Activated CD8-positive, alpha-beta memory T cell treated with anti-CD3 and anti-CD28 coated beads, Interleukin-2, amount 10 ng/mL, durations not matched to agents 7 days and 5 days (primary cell): ENCODE measurements at regions not wholly inside any gene's neighbourhood (a gene's known extent, or its start where the extent isn't known, plus 50 kb on each side); places are given as distances from the start of the nearest gene placed in this dataset.
"Not testable (repeated sequence)": the region's sequence is repeated elsewhere in the genome, so short reads cannot be mapped to it uniquely, and the experiment has no call there.

Source experiments
- ATAC-seq: fragments of 150-1000 bp; cut with Tn5 transposase; one replicate; pipeline ENCODE4 v1.10.0; 2021; ENCODE audit warnings: moderate library complexity
- CTCF ChIA-PET: fragments of 350-600 bp; sonication (Branson Sonifier 250); formaldehyde crosslinking; loops from one replicate; lab custom pipeline; 2021; ENCODE audit warnings: antibody characterized with exemption; lab: Charles Lee
- DNase-seq: peaks from one replicate; pipeline ENCODE4 v3.0.0-alpha.2; 2020
- H3K27ac Mint-ChIP-seq: one replicate; pipeline ENCODE4 v1.8.0; 2021; ENCODE audit warnings: mild to moderate bottlenecking, mixed read lengths
- H3K27me3 Mint-ChIP-seq: one replicate; pipeline ENCODE4 v1.8.0; 2021; ENCODE audit warnings: mixed read lengths
- H3K36me3 Mint-ChIP-seq: one replicate; pipeline ENCODE4 v1.8.0; 2021; ENCODE audit warnings: mild to moderate bottlenecking, mixed read lengths
- H3K4me1 Mint-ChIP-seq: one replicate; pipeline ENCODE4 v1.8.0; 2021; ENCODE audit warnings: mixed read lengths
- H3K4me3 Mint-ChIP-seq: one replicate; pipeline ENCODE4 v1.8.0; 2021; ENCODE audit warnings: mild to moderate bottlenecking, moderate library complexity, mixed read lengths
- H3K9me3 Mint-ChIP-seq: one replicate; pipeline ENCODE4 v1.8.0; 2022; ENCODE audit warnings: low read depth, mixed read lengths

- not testable (repeated sequence) for ATAC-seq, H3K4me3 Mint-ChIP-seq
Measured at GRCh38 chr6:154624727-154625126, 108.5 kb upstream of the SCAF8 start.

GRCh38 chr6:154625721-154626120 is 107.5 kb upstream of the SCAF8 start:
- no peak overlapping the region for H3K4me3 Mint-ChIP-seq
- ATAC-seq (no peak), DNase-seq (no peak)
- H3K4me1 Mint-ChIP-seq = no peaks in the 10 kb centered on the region
- peaks cover 6% of the 10 kb centered on the region for H3K27me3 Mint-ChIP-seq
- CTCF ChIA-PET = no interaction called here
- no peaks in the 10 kb centered on the region for H3K9me3 Mint-ChIP-seq
- no peak overlapping the region for H3K27ac Mint-ChIP-seq
- H3K36me3 Mint-ChIP-seq = no peaks in the 10 kb centered on the region

More at GRCh38 chr6:154624727-154625126, 108.5 kb upstream of the SCAF8 start:
- H3K36me3 Mint-ChIP-seq, CTCF ChIA-PET, H3K27me3 Mint-ChIP-seq, DNase-seq, H3K4me1 Mint-ChIP-seq, H3K27ac Mint-ChIP-seq, H3K9me3 Mint-ChIP-seq: not testable (repeated sequence)

- CTCF ChIA-PET = interaction anchor here (0.7 kb wide), 1 partner anchor 395 kb away, joined by 3 read pairs; no protein-coding TSS in a partner anchor
Measured at GRCh38 chr6:154629127-154629526, 104.1 kb upstream of the SCAF8 start.

GRCh38 chr6:154632119-154632518 is 101.1 kb upstream of the SCAF8 start:
- CTCF ChIA-PET = no interaction called here
- peaks cover 3% of the 10 kb centered on the region for H3K9me3 Mint-ChIP-seq
- H3K4me1 Mint-ChIP-seq = no peaks in the 10 kb centered on the region
- no peaks in the 10 kb centered on the region for H3K36me3 Mint-ChIP-seq
- no peak overlapping the region for H3K4me3 Mint-ChIP-seq
- DNase-seq = no peak
- H3K27me3 Mint-ChIP-seq = peaks cover 3% of the 10 kb centered on the region
- no peak overlapping the region for H3K27ac Mint-ChIP-seq
- ATAC-seq = no peak

More at GRCh38 chr6:154629127-154629526, 104.1 kb upstream of the SCAF8 start:
- DNase-seq = no peak
- H3K9me3 Mint-ChIP-seq = peaks cover 3% of the 10 kb centered on the region
- no peaks in the 10 kb centered on the region for H3K36me3 Mint-ChIP-seq
- no peak for ATAC-seq
- peaks cover 3% of the 10 kb centered on the region for H3K27me3 Mint-ChIP-seq
- no peaks in the 10 kb centered on the region for H3K4me1 Mint-ChIP-seq
- no peak overlapping the region for H3K4me3 Mint-ChIP-seq
- no peak overlapping the region for H3K27ac Mint-ChIP-seq

- CTCF ChIA-PET = no interaction called here
Measured at GRCh38 chr6:154637392-154637791, 95.8 kb upstream of the SCAF8 start.

GRCh38 chr6:154638369-154638768 is 94.8 kb upstream of the SCAF8 start:
- H3K4me1 Mint-ChIP-seq = no peaks in the 10 kb centered on the region
- H3K27ac Mint-ChIP-seq = no peak overlapping the region
- no peaks in the 10 kb centered on the region for H3K36me3 Mint-ChIP-seq
- DNase-seq (no peak), ATAC-seq (no peak)
- H3K9me3 Mint-ChIP-seq = peaks cover 3% of the 10 kb centered on the region
- H3K27me3 Mint-ChIP-seq = peaks cover 3% of the 10 kb centered on the region
- CTCF ChIA-PET = no interaction called here
- H3K4me3 Mint-ChIP-seq = no peak overlapping the region

More at GRCh38 chr6:154637392-154637791, 95.8 kb upstream of the SCAF8 start:
- Mint-ChIP-seq H3K27ac (no peak overlapping the region), H3K4me1 (no peaks in the 10 kb centered on the region), H3K36me3 (no peaks in the 10 kb centered on the region), H3K27me3 (peaks cover 3% of the 10 kb centered on the region), H3K4me3 (no peak overlapping the region), H3K9me3 (peaks cover 3% of the 10 kb centered on the region)
- no peak for DNase-seq
- no peak for ATAC-seq

GRCh38 chr6:154639196-154639595 is 94.0 kb upstream of the SCAF8 start:
- DNase-seq, CTCF ChIA-PET, H3K4me1 Mint-ChIP-seq, H3K36me3 Mint-ChIP-seq, H3K9me3 Mint-ChIP-seq, H3K4me3 Mint-ChIP-seq, H3K27ac Mint-ChIP-seq, H3K27me3 Mint-ChIP-seq, ATAC-seq: not testable (repeated sequence)

- ATAC-seq (no peak), DNase-seq (no peak)
Measured at GRCh38 chr6:154648188-154648887, 84.9 kb upstream of the SCAF8 start.

GRCh38 chr6:154648888-154649205 is 84.4 kb upstream of the SCAF8 start:
- ATAC-seq (no peak), DNase-seq (no peak)
- Mint-ChIP-seq H3K27me3 (peaks cover 4% of the 10 kb centered on the region), H3K4me1 (no peaks in the 10 kb centered on the region), H3K36me3 (no peaks in the 10 kb centered on the region), H3K4me3 (no peak overlapping the region), H3K9me3 (no peaks in the 10 kb centered on the region), H3K27ac (no peak overlapping the region)
- CTCF ChIA-PET = no interaction called here

More at GRCh38 chr6:154648188-154648887, 84.9 kb upstream of the SCAF8 start:
- H3K4me1 Mint-ChIP-seq = no peaks in the 10 kb centered on the region
- H3K36me3 Mint-ChIP-seq = no peaks in the 10 kb centered on the region
- CTCF ChIA-PET = no interaction called here
- peaks cover 4% of the 10 kb centered on the region for H3K27me3 Mint-ChIP-seq
- H3K27ac Mint-ChIP-seq = no peak overlapping the region
- no peak overlapping the region for H3K4me3 Mint-ChIP-seq
- no peaks in the 10 kb centered on the region for H3K9me3 Mint-ChIP-seq

- no peak for DNase-seq
- CTCF ChIA-PET = no interaction called here
- ATAC-seq = no peak
Measured at GRCh38 chr6:154649721-154650120, 83.5 kb upstream of the SCAF8 start.

GRCh38 chr6:154650351-154650750 is 82.9 kb upstream of the SCAF8 start:
- no peak overlapping the region for H3K27ac Mint-ChIP-seq
- CTCF ChIA-PET = no interaction called here
- H3K4me3 Mint-ChIP-seq = no peak overlapping the region
- ATAC-seq (no peak), DNase-seq (no peak)
- H3K9me3 Mint-ChIP-seq = no peaks in the 10 kb centered on the region
- H3K36me3 Mint-ChIP-seq = no peaks in the 10 kb centered on the region
- no peaks in the 10 kb centered on the region for H3K4me1 Mint-ChIP-seq
- peaks cover 4% of the 10 kb centered on the region for H3K27me3 Mint-ChIP-seq

More at GRCh38 chr6:154649721-154650120, 83.5 kb upstream of the SCAF8 start:
- H3K4me1 Mint-ChIP-seq = no peaks in the 10 kb centered on the region
- no peaks in the 10 kb centered on the region for H3K9me3 Mint-ChIP-seq
- H3K36me3 Mint-ChIP-seq = no peaks in the 10 kb centered on the region
- peaks cover 4% of the 10 kb centered on the region for H3K27me3 Mint-ChIP-seq
- H3K4me3 Mint-ChIP-seq = no peak overlapping the region
- H3K27ac Mint-ChIP-seq = no peak overlapping the region

GRCh38 chr6:154651656-154652055 is 81.6 kb upstream of the SCAF8 start:
- no peak for DNase-seq
- CTCF ChIA-PET = no interaction called here
- Mint-ChIP-seq H3K36me3 (no peaks in the 10 kb centered on the region), H3K4me1 (no peaks in the 10 kb centered on the region), H3K27ac (no peak overlapping the region), H3K9me3 (no peaks in the 10 kb centered on the region), H3K4me3 (no peak overlapping the region), H3K27me3 (peaks cover 4% of the 10 kb centered on the region)
- ATAC-seq = no peak

GRCh38 chr6:154653385-154653784 is 79.8 kb upstream of the SCAF8 start:
- no peaks in the 10 kb centered on the region for H3K9me3 Mint-ChIP-seq
- ATAC-seq (no peak), DNase-seq (no peak)
- peaks cover 4% of the 10 kb centered on the region for H3K27me3 Mint-ChIP-seq
- H3K4me3 Mint-ChIP-seq = no peak overlapping the region
- H3K27ac Mint-ChIP-seq = no peak overlapping the region
- CTCF ChIA-PET = no interaction called here
- no peaks in the 10 kb centered on the region for H3K4me1 Mint-ChIP-seq
- no peaks in the 10 kb centered on the region for H3K36me3 Mint-ChIP-seq

- H3K9me3 Mint-ChIP-seq = no peaks in the 10 kb centered on the region
- no peaks in the 10 kb centered on the region for H3K36me3 Mint-ChIP-seq
- no peak for DNase-seq
- no peak overlapping the region for H3K27ac Mint-ChIP-seq
- no peak overlapping the region for H3K4me3 Mint-ChIP-seq
- CTCF ChIA-PET = no interaction called here
- ATAC-seq = no peak
- no peaks in the 10 kb centered on the region for H3K4me1 Mint-ChIP-seq
- H3K27me3 Mint-ChIP-seq = peaks cover 4% of the 10 kb centered on the region
Measured at GRCh38 chr6:154653853-154654252, 79.4 kb upstream of the SCAF8 start.
